ENCODE measurements at regions not wholly inside any gene's neighbourhood (a gene's known extent, or its start where the extent isn't known, plus 50 kb on each side); places are given as distances from the start of the nearest gene placed in this dataset.

GRCh38 chr2:121002597-121002996 is 266.9 kb downstream of the GLI2 start:
- TF ChIP-seq, protein P1, sequence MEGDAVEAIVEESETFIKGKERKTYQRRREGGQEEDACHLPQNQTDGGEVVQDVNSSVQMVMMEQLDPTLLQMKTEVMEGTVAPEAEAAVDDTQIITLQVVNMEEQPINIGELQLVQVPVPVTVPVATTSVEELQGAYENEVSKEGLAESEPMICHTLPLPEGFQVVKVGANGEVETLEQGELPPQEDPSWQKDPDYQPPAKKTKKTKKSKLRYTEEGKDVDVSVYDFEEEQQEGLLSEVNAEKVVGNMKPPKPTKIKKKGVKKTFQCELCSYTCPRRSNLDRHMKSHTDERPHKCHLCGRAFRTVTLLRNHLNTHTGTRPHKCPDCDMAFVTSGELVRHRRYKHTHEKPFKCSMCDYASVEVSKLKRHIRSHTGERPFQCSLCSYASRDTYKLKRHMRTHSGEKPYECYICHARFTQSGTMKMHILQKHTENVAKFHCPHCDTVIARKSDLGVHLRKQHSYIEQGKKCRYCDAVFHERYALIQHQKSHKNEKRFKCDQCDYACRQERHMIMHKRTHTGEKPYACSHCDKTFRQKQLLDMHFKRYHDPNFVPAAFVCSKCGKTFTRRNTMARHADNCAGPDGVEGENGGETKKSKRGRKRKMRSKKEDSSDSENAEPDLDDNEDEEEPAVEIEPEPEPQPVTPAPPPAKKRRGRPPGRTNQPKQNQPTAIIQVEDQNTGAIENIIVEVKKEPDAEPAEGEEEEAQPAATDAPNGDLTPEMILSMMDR (IDR thresholded peaks at IDR 0.05; ENCODE audit: insufficient read depth, low read depth, low read length) = no peak
- TF ChIP-seq EZH2 (IDR thresholded peaks at IDR 0.05; ENCODE audit: insufficient read depth, low read length) = no peak
